ENCODE measurements at regions not wholly inside any gene's neighbourhood (a gene's known extent, or its start where the extent isn't known, plus 50 kb on each side); places are given as distances from the start of the nearest gene placed in this dataset.
"Not testable (repeated sequence)": the region's sequence is repeated elsewhere in the genome, so short reads cannot be mapped to it uniquely, and the experiment has no call there.

GRCh38 chr20:22966787-22967464 is 68.2 kb upstream of the SSTR4 start:
- H3K4me1 ChIP-seq, result no peaks in the 10 kb centered on the region
- TF ChIP-seq, protein P1, sequence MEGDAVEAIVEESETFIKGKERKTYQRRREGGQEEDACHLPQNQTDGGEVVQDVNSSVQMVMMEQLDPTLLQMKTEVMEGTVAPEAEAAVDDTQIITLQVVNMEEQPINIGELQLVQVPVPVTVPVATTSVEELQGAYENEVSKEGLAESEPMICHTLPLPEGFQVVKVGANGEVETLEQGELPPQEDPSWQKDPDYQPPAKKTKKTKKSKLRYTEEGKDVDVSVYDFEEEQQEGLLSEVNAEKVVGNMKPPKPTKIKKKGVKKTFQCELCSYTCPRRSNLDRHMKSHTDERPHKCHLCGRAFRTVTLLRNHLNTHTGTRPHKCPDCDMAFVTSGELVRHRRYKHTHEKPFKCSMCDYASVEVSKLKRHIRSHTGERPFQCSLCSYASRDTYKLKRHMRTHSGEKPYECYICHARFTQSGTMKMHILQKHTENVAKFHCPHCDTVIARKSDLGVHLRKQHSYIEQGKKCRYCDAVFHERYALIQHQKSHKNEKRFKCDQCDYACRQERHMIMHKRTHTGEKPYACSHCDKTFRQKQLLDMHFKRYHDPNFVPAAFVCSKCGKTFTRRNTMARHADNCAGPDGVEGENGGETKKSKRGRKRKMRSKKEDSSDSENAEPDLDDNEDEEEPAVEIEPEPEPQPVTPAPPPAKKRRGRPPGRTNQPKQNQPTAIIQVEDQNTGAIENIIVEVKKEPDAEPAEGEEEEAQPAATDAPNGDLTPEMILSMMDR (IDR thresholded peaks at IDR 0.05), result no peak
- ATAC-seq, result no peak
- no peaks in the 10 kb centered on the region for H3K36me3 ChIP-seq
- H3K27me3 ChIP-seq (ENCODE audit: low read depth), result no peaks in the 10 kb centered on the region
- no peak overlapping the region for H3K27ac ChIP-seq
- no peak overlapping the region for H3K4me3 ChIP-seq
- no peak for DNase-seq
- H3K9me3 ChIP-seq, result no peaks in the 10 kb centered on the region
- intact Hi-C loops (cut with DNase I), result no loop called here

DNA sequence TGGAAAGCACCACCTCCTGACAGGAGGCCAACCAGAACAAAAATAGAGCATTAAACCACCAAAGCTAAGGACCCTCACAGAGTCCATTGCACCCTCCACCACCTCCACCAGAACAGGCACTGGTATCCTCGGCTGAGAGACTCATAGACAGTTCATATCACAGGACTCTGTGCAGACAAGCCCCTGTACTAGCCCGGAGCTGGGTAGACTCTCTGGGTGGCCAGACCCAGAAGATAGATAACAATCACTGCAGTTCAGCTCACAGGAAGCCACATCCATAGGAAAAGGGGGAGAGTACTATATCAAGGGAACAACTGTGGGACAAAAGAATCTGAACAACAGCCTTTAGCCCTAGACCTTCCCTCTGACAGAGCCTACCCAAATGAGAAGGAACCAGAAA is 67.4 kb upstream of the SSTR4 start:
- H3K9me3 ChIP-seq; H3K27me3 ChIP-seq (ENCODE audit: low read depth); H3K27ac ChIP-seq; intact Hi-C loops (cut with DNase I); H3K4me3 ChIP-seq; DNase-seq; H3K36me3 ChIP-seq; ATAC-seq; H3K4me1 ChIP-seq: not testable (repeated sequence)

DNA sequence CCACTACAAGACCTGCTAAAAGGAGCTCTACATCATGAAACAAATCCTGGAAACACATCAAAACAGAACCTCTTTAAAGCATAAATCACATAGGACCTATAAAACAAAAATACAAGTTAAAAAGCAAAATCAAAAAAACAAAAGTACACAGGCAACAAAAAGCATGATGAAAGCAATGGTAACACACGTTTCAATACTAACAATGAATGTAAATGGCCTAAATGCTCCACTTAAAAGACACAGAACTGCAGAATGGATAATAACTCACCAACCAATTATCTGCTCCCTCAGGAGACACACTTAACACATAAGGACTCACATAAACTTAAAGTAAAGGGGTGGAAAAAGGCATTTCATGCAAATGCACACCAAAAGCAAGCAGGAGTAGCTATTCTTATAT is 66.1 kb upstream of the SSTR4 start:
- intact Hi-C loops (cut with DNase I); H3K4me3 ChIP-seq; DNase-seq; H3K27ac ChIP-seq; H3K27me3 ChIP-seq (ENCODE audit: low read depth); H3K36me3 ChIP-seq; H3K9me3 ChIP-seq; ATAC-seq; H3K4me1 ChIP-seq: not testable (repeated sequence)

- ATAC-seq; H3K27me3 ChIP-seq (ENCODE audit: low read depth); DNase-seq; H3K4me3 ChIP-seq; H3K27ac ChIP-seq; H3K9me3 ChIP-seq; intact Hi-C loops (cut with DNase I); H3K36me3 ChIP-seq; H3K4me1 ChIP-seq: not testable (repeated sequence)
These were observed 64.0 kb upstream of the SSTR4 start for GRCh38 chr20:22971077-22971476.

- H3K27ac ChIP-seq, result no peak overlapping the region
- peaks cover 20% of the 10 kb centered on the region for H3K4me1 ChIP-seq
- intact Hi-C loops (cut with DNase I), result no loop called here
- H3K27me3 ChIP-seq (ENCODE audit: low read depth), result no peaks in the 10 kb centered on the region
- no peaks in the 10 kb centered on the region for H3K9me3 ChIP-seq
- ATAC-seq (no peak), DNase-seq (no peak)
- H3K36me3 ChIP-seq, result no peaks in the 10 kb centered on the region
- TF ChIP-seq, protein P1 (IDR thresholded peaks at IDR 0.05), result peak; percentile 27
- no peak overlapping the region for H3K4me3 ChIP-seq
These were observed 60.8 kb upstream of the SSTR4 start for GRCh38 chr20:22974354-22974753.

DNA sequence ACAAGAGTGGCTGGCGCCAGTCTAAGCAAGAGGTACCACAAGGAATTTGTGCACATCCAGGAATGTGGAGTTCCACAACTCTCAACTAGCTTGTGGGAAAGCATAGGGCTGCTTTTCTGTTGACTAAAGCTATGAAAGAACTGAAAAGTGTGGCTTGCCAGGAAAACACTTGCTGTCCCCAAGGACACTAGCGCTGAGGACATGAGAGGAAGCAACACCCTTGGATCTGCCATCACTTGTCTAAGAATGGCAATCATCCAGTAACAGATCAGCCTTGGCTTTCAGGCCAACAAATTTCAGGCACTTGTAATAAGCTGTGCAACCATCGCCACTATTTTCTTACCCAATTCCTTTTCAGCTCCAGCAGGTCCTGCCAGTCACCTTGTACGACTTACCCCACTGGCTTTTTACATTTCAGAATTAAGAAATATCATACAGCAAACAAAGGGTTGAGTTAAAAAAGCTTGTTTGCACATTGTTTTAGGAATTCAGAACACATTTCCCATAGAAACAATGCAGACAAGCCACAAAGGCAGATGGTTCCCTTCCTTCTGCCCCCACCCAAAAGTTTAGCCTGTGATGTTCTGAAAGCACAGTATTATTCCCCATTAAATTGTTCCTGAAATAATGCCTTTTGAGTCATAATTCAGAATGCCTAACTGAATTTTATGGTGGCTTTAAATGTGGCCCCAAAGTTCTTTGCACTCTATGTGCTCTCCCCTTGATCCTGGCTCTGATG is 57.9 kb upstream of the SSTR4 start:
- no peaks in the 10 kb centered on the region for H3K36me3 ChIP-seq
- H3K27ac ChIP-seq, result peak overlapping the region; percentile 32
- DNase-seq (no peak), ATAC-seq (peak; percentile 61 to 64)
- TF ChIP-seq, protein P1 (IDR thresholded peaks at IDR 0.05), result no peak
- H3K9me3 ChIP-seq, result no peaks in the 10 kb centered on the region
- no peak overlapping the region for H3K4me3 ChIP-seq
- H3K27me3 ChIP-seq (ENCODE audit: low read depth), result no peaks in the 10 kb centered on the region
- peaks cover 20% of the 10 kb centered on the region for H3K4me1 ChIP-seq
- intact Hi-C loops (cut with DNase I), result no loop called here

GRCh38 chr20:22984008-22984407 is 51.1 kb upstream of the SSTR4 start:
- Histone ChIP-seq H3K4me3 (no peak overlapping the region), H3K9me3 (no peaks in the 10 kb centered on the region), H3K27me3 (ENCODE audit: low read depth) (no peaks in the 10 kb centered on the region), H3K4me1 (peaks cover 22% of the 10 kb centered on the region), H3K36me3 (no peaks in the 10 kb centered on the region), H3K27ac (peak overlapping the region; percentile 50)
- DNase-seq, result no peak
- no peak for ATAC-seq
- intact Hi-C loops (cut with DNase I), result no loop called here
- TF ChIP-seq, protein P1 (IDR thresholded peaks at IDR 0.05), result no peak

Data from lower lobe of right lung (tissue), 2 donors.